Ovary (tissue), 7 donors: ENCODE measurements at regions not wholly inside any gene's neighbourhood (a gene's known extent, or its start where the extent isn't known, plus 50 kb on each side); places are given as distances from the start of the nearest gene placed in this dataset.

ENCODE experiments used
- DNase-seq, 5 donors: peaks; one replicate each; pipeline ENCODE4 v3.0.0-alpha.2; 2019 to 2020
- H3K27ac ChIP-seq, 2 donors: fragments of 200-600 bp; one replicate each; pipeline versions ENCODE4 v1.5.1 to v1.8.0; 2019 to 2022
- H3K27me3 ChIP-seq: fragments of 200-600 bp; one replicate; pipeline ENCODE4 v1.8.0; 2022
- H3K36me3 ChIP-seq: fragments of 200-600 bp; sonication (generic); one replicate; pipeline ENCODE4 v1.5.1; 2019
- H3K4me1 ChIP-seq: one replicate; pipeline ENCODE4 v1.8.1; 2013; ENCODE audit warnings: mild to moderate bottlenecking, moderate library complexity; ENCODE audit not compliant: insufficient read depth
- H3K4me3 ChIP-seq: fragments of 200-600 bp; sonication (generic); one replicate; pipeline ENCODE4 v1.5.1; 2017
- H3K9me3 ChIP-seq, 2 donors: fragments of 200-600 bp in 1 of 2; sonication (generic) in 1 of 2; one replicate each; pipeline versions ENCODE4 v1.5.1 to v1.8.1; 2013 to 2019; ENCODE audit warnings: mild to moderate bottlenecking in 1 of 2, moderate library complexity in 1 of 2
- CTCF ChIP-seq, 3 donors: fragments of 450-650 bp in 2 of 3; fragments of 200-600 bp in 1 of 3; IDR thresholded peaks; one replicate each; pipeline versions ENCODE4 v1.5.1 to v1.8.0; 2016 to 2022; ENCODE audit warnings: antibody characterized with exemption in 3 of 3, mild to moderate bottlenecking in 1 of 3
- EP300 ChIP-seq: sonication (generic); formaldehyde crosslinking; IDR thresholded peaks from one replicate; pipeline ENCODE4 v1.6.1; 2017; ENCODE audit warnings: antibody characterized with exemption
- POLR2A ChIP-seq: fragments of 450-650 bp; IDR thresholded peaks from one replicate; pipeline ENCODE4 v1.6.1; 2017; ENCODE audit warnings: antibody characterized with exemption, mild to moderate bottlenecking, moderate library complexity
- WGBS, 3 donors: extraction: QIAGEN DNeasy Blood & Tissue Kit in 1 of 3; methylation state at CpG; one replicate each; pipeline versions ENCODE4 v1.1.5 to v1.1.7; 2013 to 2017; 5-methylcytosine and 5-hydroxymethylcytosine counted together
- intact Hi-C, 4 donors: fragments of 100-400 bp; cut with DNase I; formaldehyde crosslinking; loops; one replicate each; pipeline versions ENCODE4 v1.11.0 to v1.15.1; 2022 to 2023
- donor health status: DM: no; HTN: no; CAD: no; lungs with moderate emphysema.
- donor health status: DM: no; HTN: no; CAD: no.
- donor health status: Bipolar disorder and iron deficiency.
- donor health status: DM: no; HTN: no; CAD: no.
- donor health status: DM: yes; HTN: yes; CAD: no.

DNA sequence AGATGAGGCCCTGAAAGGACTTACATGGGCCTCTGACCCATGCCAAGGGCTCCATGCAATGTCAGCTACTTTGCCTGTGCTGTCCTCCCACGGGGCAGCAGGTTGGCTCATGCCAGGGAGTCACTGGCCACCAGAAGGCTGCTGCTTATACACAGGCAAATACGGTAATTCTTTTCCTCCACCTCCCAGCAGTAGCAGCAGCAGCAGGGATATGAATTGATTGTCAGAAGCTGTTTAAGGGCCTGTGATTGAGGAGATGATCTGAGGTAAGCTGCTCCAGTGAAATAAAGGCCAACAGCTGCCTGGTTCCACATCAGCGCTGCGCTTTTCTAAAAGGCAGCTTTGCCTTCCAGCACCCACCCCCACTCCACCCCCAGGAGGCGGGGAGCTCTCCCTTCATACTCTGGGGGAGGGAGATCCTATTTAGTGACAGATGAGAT is 250.5 kb downstream of the SHQ1 start:
- intact Hi-C loops, result no loop called here
- DNase-seq, result no peak
- Histone ChIP-seq H3K36me3 (no peaks in the 10 kb centered on the region), H3K4me1 (no peaks in the 10 kb centered on the region), H3K27ac (no peak overlapping the region), H3K4me3 (no peak overlapping the region), H3K27me3 (no peaks in the 10 kb centered on the region), H3K9me3 (no peaks in the 10 kb centered on the region)
- 59 to 75% (median 61%) methylated on average over 5 of the region's 5 CpGs for WGBS, 3 donors
- TF ChIP-seq EP300, result no peak
- TF ChIP-seq CTCF (IDR thresholded peaks at IDR 0.05), result no peak
- TF ChIP-seq POLR2A, result no peak

- H3K9me3 ChIP-seq, result no peaks in the 10 kb centered on the region
- H3K27me3 ChIP-seq, result no peaks in the 10 kb centered on the region
- no peak overlapping the region for H3K27ac ChIP-seq
- no peak for DNase-seq
- H3K4me1 ChIP-seq, result no peaks in the 10 kb centered on the region
- intact Hi-C loops, result no loop called here
- TF ChIP-seq CTCF (IDR thresholded peaks at IDR 0.05), result no peak
- no peak for TF ChIP-seq POLR2A
- no peak for TF ChIP-seq EP300
- no peak overlapping the region for H3K4me3 ChIP-seq
- H3K36me3 ChIP-seq, result no peaks in the 10 kb centered on the region
Measured at GRCh38 chr3:72597043-72597442, 251.2 kb downstream of the SHQ1 start.

DNA sequence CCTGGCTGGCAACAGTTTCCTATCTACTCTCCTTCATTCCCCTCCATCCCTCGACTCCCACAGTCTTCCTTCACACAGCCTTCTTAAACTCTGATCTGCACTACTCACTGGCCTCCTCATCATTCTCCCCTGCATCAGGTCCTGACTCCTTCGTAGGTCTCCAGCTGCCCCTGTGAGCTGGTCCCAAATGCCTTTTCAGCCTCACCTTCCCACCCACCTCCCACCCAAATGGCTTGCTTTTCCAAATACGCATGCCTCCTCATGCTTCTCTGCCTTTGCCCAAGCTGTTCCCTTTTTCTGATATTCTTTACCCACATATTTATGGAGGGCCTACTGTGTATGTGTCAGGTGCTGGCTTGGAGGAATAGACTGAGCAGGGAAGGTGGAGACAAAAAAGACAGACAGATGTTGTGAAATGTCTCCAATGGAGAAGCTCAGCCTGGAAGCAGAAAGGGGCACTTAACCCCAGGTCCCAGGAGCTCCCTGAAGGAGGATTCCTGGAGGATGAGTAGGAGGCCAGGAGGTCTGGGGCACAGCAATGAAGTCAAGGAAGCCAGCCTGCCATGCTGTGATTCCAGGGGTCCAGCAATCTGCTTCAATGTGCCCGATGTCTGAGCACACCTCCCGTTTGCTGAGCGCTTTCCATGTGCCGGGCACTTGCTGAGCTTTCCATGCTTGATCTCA is 252.2 kb downstream of the SHQ1 start:
- WGBS, 3 donors, result 85 to 91% (median 89%) methylated on average over 7 of the region's 7 CpGs
- TF ChIP-seq POLR2A (no peak), CTCF (IDR thresholded peaks at IDR 0.05) (no peak), EP300 (no peak)
- H3K27me3 ChIP-seq, result no peaks in the 10 kb centered on the region
- no peak overlapping the region for H3K27ac ChIP-seq
- H3K4me3 ChIP-seq, result no peak overlapping the region
- H3K36me3 ChIP-seq, result no peaks in the 10 kb centered on the region
- H3K9me3 ChIP-seq, result no peaks in the 10 kb centered on the region
- no peaks in the 10 kb centered on the region for H3K4me1 ChIP-seq
- intact Hi-C loops, result no loop called here
- DNase-seq, result no peak

GRCh38 chr3:72595376-72595775 is 252.9 kb downstream of the SHQ1 start:
- intact Hi-C loops, result no loop called here
- no peaks in the 10 kb centered on the region for H3K9me3 ChIP-seq

GRCh38 chr3:72594615-72595215 is 253.5 kb downstream of the SHQ1 start:
- H3K4me1 ChIP-seq, result peaks cover 2% of the 10 kb centered on the region
- 94 to 98% (median 97%) methylated on average over 3 of the region's 3 CpGs for WGBS, 3 donors
- intact Hi-C loops, result no loop called here

More at GRCh38 chr3:72595376-72595775, 252.9 kb downstream of the SHQ1 start:
- TF ChIP-seq EP300, result no peak
- TF ChIP-seq POLR2A, result no peak
- no peak overlapping the region for H3K4me3 ChIP-seq
- H3K36me3 ChIP-seq, result no peaks in the 10 kb centered on the region
- no peak overlapping the region for H3K27ac ChIP-seq
- H3K4me1 ChIP-seq, result peaks cover 2% of the 10 kb centered on the region
- WGBS, 3 donors, result 83 to 87% (median 85%) methylated on average over 4 of the region's 4 CpGs
- no peak for DNase-seq
- H3K27me3 ChIP-seq, result no peaks in the 10 kb centered on the region

More at GRCh38 chr3:72594615-72595215, 253.5 kb downstream of the SHQ1 start:
- no peak for TF ChIP-seq CTCF (IDR thresholded peaks at IDR 0.05)
- no peak for TF ChIP-seq EP300
- TF ChIP-seq POLR2A, result no peak
- no peaks in the 10 kb centered on the region for H3K36me3 ChIP-seq
- no peaks in the 10 kb centered on the region for H3K9me3 ChIP-seq
- H3K4me3 ChIP-seq, result no peak overlapping the region
- H3K27me3 ChIP-seq, result no peaks in the 10 kb centered on the region
- no peak for DNase-seq
- no peak overlapping the region for H3K27ac ChIP-seq
